ENCODE measurements at regions not wholly inside any gene's neighbourhood (a gene's known extent, or its start where the extent isn't known, plus 50 kb on each side); places are given as distances from the start of the nearest gene placed in this dataset.

DNA sequence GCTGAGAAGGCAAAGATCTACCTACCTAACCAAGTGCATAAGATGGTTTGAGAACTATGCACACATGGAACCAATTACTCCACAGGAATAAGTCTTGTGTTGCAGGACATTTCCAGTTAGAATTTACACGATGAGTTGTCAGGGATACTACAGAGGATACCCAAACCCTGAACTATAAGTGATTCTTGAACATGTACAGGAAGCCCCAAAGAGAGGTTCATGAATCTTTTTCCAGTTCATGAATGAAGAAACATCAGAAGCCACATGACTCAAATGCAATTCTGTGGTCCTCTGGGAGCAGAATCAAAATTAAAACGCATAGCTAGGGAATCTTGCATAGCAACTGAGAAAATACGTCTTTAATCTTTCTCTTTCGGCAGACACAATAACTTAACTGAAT, 114.1 kb upstream of the LMCD1 start:
- no peak overlapping the region for H4K5ac ChIP-seq (ENCODE audit: low read depth, low read length)
- TF ChIP-seq MAFK (IDR thresholded peaks at IDR 0.05; ENCODE audit: low read depth, low read length) (no peak), MXI1 (IDR thresholded peaks at IDR 0.05; ENCODE audit: borderline replicate concordance, low read depth, low read length) (no peak), FOS (IDR thresholded peaks at IDR 0.05; ENCODE audit: low read depth, low read length) (no peak), BHLHE40 (IDR thresholded peaks at IDR 0.05; ENCODE audit: low read depth, low read length) (no peak), POLR2A (IDR thresholded peaks at IDR 0.05; ENCODE audit: low read depth, low read length) (no peak), NFE2L2 (IDR thresholded peaks at IDR 0.05; ENCODE audit: low read depth, low read length) (no peak), RAD21 (IDR thresholded peaks at IDR 0.05; ENCODE audit: low read length) (no peak), CHD1 (IDR thresholded peaks at IDR 0.05; ENCODE audit: low read depth, low read length) (no peak), CEBPB (IDR thresholded peaks at IDR 0.05; ENCODE audit: low read depth, low read length) (no peak), SMC3 (IDR thresholded peaks at IDR 0.05; ENCODE audit: low read depth, low read length) (no peak), RCOR1 (IDR thresholded peaks at IDR 0.05; ENCODE audit: insufficient replicate concordance, low read length) (no peak), MAZ (IDR thresholded peaks at IDR 0.05; ENCODE audit: borderline replicate concordance, low read depth, low read length) (no peak), RFX5 (IDR thresholded peaks at IDR 0.05; ENCODE audit: low read depth, low read length) (no peak), CTCF (conservative IDR thresholded peaks at IDR 0.05; ENCODE audit: low read depth, low read length) (no peak)
- TF ChIP-seq, protein P1, sequence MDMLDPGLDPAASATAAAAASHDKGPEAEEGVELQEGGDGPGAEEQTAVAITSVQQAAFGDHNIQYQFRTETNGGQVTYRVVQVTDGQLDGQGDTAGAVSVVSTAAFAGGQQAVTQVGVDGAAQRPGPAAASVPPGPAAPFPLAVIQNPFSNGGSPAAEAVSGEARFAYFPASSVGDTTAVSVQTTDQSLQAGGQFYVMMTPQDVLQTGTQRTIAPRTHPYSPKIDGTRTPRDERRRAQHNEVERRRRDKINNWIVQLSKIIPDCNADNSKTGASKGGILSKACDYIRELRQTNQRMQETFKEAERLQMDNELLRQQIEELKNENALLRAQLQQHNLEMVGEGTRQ (IDR thresholded peaks at IDR 0.05; ENCODE audit: low read depth, low read length) = no peak
- TF ChIP-seq, protein P2, sequence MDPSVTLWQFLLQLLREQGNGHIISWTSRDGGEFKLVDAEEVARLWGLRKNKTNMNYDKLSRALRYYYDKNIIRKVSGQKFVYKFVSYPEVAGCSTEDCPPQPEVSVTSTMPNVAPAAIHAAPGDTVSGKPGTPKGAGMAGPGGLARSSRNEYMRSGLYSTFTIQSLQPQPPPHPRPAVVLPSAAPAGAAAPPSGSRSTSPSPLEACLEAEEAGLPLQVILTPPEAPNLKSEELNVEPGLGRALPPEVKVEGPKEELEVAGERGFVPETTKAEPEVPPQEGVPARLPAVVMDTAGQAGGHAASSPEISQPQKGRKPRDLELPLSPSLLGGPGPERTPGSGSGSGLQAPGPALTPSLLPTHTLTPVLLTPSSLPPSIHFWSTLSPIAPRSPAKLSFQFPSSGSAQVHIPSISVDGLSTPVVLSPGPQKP (IDR thresholded peaks at IDR 0.05; ENCODE audit: borderline replicate concordance, low read depth, low read length) = no peak
- no peak overlapping the region for H3K18ac ChIP-seq (ENCODE audit: low read depth, low read length)
- DNase-seq (no peak), ATAC-seq (ENCODE audit: low read depth) (no peak)
- dilution Hi-C loops (cut with HindIII; ENCODE audit: low sequenced_read_pairs, unreplicated experiment) (no loop called here), in situ Hi-C loops (cut with MboI; ENCODE audit: low sequenced_read_pairs) (no loop called here), intact Hi-C loops (cut with micrococcal nuclease) (no loop called here)
- no peak overlapping the region for H2AK9ac ChIP-seq (replicated peaks; ENCODE audit: low read depth, low read length, poor library complexity)
- no peak overlapping the region for H3K56ac ChIP-seq (ENCODE audit: extremely low read depth, insufficient read depth, low read length)
- H4K8ac ChIP-seq (ENCODE audit: low read depth in 2 of 2, low read length in 2 of 2) = no peak overlapping the region
- H2BK15ac ChIP-seq (ENCODE audit: low read depth, low read length) = no peak overlapping the region
- no peak overlapping the region for H3K9ac ChIP-seq (ENCODE audit: low read depth, low read length)
- no peak overlapping the region for H2BK120ac ChIP-seq (ENCODE audit: low read depth, low read length)
- H3K4me2 ChIP-seq (ENCODE audit: low read depth, low read length) = no peak overlapping the region
- H3K4ac ChIP-seq (ENCODE audit: low read depth, low read length) = no peak overlapping the region
- no TSS peak for BruUV-seq (replicated peaks)
- H2AFZ ChIP-seq (replicated peaks; ENCODE audit: low read length, poor library complexity) = no peak overlapping the region
- no peak overlapping the region for H2AK5ac ChIP-seq (ENCODE audit: low read depth, low read length)
- no peaks in the 10 kb centered on the region for H3K36me3 ChIP-seq (ENCODE audit: control insufficient read depth, insufficient read depth, low read length)
- H3K14ac ChIP-seq (replicated peaks; ENCODE audit: low read depth, low read length) = no peak overlapping the region
- H3K4me3 ChIP-seq (ENCODE audit: insufficient read depth, low read depth, low read length) = no peak overlapping the region
- POLR2A ChIA-PET (ENCODE audit: unreplicated experiment) = no interaction called here
- H3K9me3 ChIP-seq (ENCODE audit: control insufficient read depth, insufficient read depth, low read length) = no peaks in the 10 kb centered on the region
- no peaks in the 10 kb centered on the region for H3K9me1 ChIP-seq (ENCODE audit: insufficient read depth, low read length)
- no peaks in the 10 kb centered on the region for H3K79me1 ChIP-seq (ENCODE audit: low read depth in 1 of 2, low read length in 2 of 2)
- no CpG with 5 or more reads among the region's 4 CpGs for WGBS, 2 experiments (ENCODE audit: extremely low coverage in 2 of 2, insufficient read length in 1 of 2)
- H3K27ac ChIP-seq (ENCODE audit: insufficient read depth, low read length) = no peak overlapping the region
- CTCF ChIA-PET = no interaction called here
- no peak overlapping the region for H4K91ac ChIP-seq (ENCODE audit: insufficient read depth, low read depth, low read length)
- no peak overlapping the region for H3K23ac ChIP-seq (ENCODE audit: low read depth, low read length)
- H2BK20ac ChIP-seq (ENCODE audit: low read depth, low read length) = no peak overlapping the region
- H4K20me1 ChIP-seq (ENCODE audit: insufficient read depth, low read length) = no peaks in the 10 kb centered on the region
- no peaks in the 10 kb centered on the region; the same call in 1 of the 2 replicates for H3K4me1 ChIP-seq (ENCODE audit: control insufficient read depth, insufficient read depth, low read length)
- no peaks in the 10 kb centered on the region; the same call in 1 of the 2 replicates for H3K27me3 ChIP-seq (ENCODE audit: control insufficient read depth, insufficient read depth, low read length)
- no peak overlapping the region for H2BK5ac ChIP-seq (ENCODE audit: low read depth, low read length, poor library complexity, severe bottlenecking)

Measured in IMR-90 (cell line).